Effector CD4-positive, alpha-beta T cell (primary cell): ENCODE measurements at regions not wholly inside any gene's neighbourhood (a gene's known extent, or its start where the extent isn't known, plus 50 kb on each side); places are given as distances from the start of the nearest gene placed in this dataset.

Source experiments
- DNase-seq: peaks from one replicate; pipeline ENCODE4 v3.0.0-alpha.2; 2020

- DNase-seq: no peak
These were observed 771.4 kb downstream of the BRD1 start for GRCh38 chr22:49056301-49056700.

DNA sequence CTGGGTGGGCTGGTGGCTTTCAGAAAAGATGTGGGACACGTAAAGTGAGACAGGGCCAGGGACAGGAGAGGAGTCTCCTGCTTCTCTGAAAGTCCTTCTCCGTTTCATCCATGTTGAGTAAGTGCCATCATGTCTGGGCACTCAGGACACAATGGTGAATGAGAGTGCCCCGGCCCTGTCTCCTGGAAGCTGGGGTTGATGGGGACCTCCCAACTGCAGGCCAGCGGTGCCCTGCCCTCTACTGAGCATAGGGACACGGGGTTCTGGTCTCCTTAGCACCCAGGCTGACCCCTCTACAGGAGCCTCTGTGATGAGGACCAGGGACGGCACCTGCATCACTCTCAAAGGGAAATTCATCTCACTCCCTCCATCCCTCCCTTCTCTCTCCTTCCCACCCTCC, 772.3 kb downstream of the BRD1 start:
- no peak for DNase-seq

DNA sequence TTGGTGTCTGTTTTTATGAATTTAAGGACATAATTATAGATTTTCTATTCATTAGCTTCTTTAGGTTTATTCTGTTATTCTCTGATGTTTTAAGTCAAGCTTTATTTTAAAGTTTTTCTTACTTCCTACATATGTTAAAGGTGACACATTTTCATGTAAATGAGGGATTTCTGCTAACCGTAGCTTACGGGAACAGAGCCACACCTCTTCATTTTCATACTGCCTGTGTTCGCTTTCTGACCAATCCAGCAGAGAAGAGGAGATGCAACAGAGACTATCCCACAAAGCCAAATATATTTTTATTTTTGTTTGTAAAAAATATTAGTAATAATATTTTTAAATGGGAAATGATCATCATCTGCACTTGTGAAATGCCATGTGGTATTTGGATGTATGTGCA, 774.1 kb downstream of the BRD1 start:
- no peak for DNase-seq

- DNase-seq: no peak
These were observed 775.1 kb downstream of the BRD1 start for GRCh38 chr22:49052560-49052959.

DNA sequence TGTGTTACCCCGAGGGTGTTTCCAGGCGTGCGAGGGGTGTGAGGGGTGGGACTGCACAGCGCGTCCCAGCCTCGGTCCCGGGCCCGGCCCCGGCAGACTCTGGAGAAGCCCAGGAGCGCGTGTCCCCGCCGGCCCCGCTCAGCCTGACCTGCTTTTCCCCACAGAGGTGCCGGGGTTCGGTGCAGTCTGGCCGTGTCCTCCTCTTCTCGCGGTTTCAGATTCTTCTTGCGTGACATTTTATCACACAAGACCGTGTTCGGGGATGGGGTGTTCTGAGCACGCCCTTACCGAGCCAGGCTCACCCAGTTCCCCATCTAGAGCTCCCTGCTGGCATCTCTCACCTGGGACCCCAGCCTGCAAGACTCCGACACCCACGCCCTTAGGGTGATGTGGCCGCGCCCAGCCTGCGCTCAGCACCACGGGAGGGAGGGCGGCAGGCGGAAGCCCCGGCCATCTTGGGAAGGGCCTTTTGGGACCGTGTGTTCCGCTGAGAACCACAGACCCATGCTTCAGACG, 775.6 kb downstream of the BRD1 start:
- peak; percentile 15 for DNase-seq

GRCh38 chr22:49051491-49052022, 776.1 kb downstream of the BRD1 start:
- DNase-seq: no peak

DNA sequence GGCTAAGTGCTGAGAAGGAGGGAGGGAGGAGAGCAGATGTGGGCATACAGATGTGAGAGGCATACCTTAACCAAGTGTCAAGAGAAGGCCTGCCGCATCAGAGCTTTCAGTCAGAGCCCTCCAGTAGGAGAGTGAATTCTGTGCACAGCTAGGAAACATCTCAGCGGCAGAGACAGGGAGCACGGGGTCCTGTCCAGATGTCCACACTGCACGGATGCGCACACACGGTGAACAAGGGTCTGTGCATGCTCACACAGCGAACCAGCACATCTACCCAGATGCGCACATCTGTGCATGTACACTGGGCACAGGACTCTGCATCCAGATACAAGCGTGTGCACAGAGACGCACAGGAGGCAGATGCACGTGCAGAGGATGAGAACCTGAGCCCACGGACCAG, 778.0 kb downstream of the BRD1 start:
- no peak for DNase-seq

DNA sequence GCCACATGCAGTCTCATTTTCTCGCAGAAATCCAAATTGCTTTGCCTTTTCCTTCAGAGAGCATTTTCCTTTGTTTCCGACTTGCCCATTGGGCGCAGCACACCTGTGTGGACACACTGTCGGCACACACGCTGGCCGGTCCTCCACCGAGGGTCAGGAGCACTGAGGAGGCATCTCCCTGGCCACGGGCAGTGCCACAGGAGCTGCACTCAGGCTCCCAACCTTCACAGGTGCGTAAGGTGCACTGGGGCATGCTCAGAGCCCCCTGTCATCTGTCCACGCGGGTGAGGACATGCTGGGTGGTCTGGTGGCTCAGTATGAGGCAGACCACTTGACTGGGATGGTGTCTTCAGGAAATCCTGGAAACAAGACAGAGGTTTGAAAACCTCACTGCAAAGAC, 779.1 kb downstream of the BRD1 start:
- no peak for DNase-seq

DNA sequence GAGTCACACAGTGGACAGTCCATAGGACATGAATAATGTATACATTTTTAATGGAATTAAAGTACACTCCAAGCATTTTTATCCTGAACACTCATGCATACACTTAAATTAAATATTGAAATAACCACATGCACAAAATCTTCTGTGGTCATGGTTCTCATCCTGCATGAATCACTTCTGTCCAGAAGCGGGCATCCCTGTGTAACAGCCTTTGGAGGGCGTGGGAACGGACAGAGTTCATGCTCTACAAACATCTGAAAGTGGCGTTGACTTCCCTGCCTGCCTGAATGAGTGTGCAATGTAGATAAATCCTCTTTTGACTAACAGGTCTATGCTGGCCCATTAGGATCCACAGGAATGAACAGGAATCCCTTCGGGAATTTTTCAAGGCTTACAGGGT, 780.2 kb downstream of the BRD1 start:
- no peak for DNase-seq

- no peak for DNase-seq
These were observed 780.9 kb downstream of the BRD1 start for GRCh38 chr22:49046546-49047361.

DNA sequence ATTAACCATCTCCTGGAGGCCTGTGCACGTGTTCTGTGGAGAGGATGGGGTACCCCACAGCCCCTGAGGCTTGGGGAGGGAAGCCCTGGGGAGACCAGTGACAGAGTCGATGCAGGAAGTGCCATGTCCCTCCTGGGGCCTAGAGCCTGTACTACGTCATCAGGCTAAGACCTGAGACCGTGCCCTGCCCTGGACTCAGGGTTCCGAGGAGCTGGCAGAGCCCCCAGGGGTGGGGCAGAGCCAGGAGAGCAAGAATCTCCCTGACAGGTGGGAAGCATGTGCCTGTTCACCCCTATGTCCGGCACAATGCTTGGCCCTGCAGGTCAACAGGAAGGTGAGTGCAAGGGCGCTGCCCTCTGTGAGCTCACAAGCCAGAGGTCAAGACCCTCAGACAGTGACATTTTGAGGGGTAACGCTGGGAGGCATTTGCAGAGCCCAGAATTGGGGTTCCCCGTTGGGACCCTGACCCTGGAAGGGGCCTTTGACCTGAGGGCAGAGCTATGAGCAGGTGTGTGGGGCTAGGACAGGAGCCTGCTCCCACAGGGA, 781.6 kb downstream of the BRD1 start:
- no peak for DNase-seq

DNA sequence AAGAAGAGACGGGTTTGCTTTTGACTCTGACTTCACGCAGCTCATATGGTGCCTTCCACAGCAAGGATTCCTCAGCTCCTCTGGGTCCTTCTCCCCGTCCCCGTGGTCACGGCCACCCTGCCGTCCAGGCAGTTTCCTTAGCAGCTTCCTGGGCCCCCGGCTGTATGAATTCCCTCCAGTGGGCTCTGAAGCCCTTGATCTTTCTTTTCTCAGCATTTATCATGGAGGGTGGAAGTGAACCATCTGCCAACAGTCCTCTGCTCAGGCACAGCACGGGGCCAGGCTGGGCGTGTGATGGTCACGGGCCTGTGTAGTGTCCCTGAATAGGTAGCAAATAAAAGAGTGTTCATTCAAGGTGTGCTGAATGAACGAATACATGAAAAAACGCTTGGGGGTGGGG, 782.4 kb downstream of the BRD1 start:
- DNase-seq: no peak

- DNase-seq: no peak
These were observed 782.9 kb downstream of the BRD1 start for GRCh38 chr22:49044776-49045175.

DNA sequence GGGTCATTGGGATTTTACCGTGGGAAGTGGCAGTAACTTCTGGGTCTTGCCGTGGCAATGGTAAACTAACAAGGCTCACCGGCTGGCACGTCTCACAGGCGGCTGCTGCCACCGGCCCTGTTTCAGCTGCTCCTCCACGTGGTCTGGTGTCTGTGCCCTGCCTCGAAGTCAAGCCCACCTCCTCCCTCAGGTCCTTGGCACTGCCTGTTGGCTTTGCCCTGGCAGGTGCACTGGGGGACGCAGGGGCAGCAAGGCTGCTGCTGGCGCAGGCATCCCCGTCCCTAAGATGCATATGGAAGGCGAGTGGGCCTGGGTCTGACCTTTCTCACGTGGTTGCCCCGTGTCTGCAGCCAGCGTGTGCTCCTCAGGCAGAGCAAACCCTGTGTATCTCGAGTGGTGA, 783.6 kb downstream of the BRD1 start:
- no peak for DNase-seq

DNA sequence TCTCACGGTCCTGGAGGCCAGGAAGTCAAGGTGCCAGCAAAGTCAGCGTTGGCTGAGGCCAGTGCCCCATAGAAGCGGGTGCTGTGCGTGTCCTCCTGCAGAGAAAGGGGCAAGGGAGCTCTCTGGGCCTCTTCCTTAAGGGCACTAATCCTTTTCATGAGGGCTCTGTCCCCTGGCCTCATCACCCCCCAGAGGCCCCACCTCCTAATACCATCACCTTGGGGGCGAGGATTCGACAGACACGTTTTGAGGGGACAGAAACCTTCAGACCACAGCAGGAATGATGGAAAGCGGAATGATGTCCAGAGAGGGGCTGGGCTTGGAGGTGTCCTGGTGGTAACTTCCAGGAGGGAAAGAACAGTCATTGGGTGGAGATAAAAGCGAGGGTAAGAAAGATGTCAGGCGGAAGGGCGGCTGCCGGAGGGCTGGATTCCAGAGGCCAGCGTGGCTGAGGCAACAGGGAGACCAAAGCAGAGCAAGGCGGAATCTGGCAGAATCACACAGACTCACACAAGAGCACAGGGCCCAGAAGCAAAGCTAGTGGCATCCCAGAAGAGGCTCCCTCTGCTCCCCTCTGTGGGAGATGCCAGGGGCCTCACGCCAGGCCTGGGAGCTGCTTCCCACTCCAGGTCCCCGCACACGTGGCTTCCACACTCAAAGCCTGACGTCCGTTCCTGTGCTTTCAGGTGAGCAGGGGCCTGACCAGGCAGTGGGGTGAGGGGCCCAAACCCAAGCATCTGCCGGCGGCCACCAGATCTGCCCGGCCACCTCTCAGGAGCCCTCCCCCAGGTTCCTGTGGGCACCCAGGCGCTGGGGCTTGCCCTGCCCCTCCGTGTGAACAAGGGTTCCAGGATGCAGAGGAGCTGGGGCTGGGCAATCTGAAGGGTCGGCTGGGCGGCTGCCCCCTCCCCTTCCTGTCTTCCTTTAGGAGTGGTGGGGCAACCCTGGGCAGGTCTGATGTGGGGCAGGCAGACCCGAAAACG, 784.5 kb downstream of the BRD1 start:
- no peak for DNase-seq

DNA sequence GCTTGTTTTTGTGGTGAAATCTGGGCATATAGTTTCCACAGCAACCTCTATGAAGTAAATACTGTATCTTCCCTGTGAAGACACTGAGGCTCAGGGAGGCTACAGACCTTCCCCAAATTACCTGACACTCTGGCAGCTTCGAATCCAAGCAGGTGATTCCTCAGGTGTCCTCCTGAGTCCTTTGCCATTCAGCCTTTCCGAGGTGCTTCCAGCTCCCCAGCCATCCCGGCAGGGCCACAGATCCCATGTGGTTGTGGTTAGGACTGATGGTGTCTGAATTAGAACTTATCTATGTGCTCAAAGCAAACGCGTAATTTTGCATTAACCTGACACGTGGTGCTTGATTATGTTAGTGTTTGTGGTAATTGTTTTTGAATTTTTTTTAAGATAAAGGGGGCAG, 785.6 kb downstream of the BRD1 start:
- DNase-seq: no peak

GRCh38 chr22:49040754-49041467, 786.8 kb downstream of the BRD1 start:
- DNase-seq: no peak

- no peak for DNase-seq
These were observed 787.6 kb downstream of the BRD1 start for GRCh38 chr22:49040111-49040510.

DNA sequence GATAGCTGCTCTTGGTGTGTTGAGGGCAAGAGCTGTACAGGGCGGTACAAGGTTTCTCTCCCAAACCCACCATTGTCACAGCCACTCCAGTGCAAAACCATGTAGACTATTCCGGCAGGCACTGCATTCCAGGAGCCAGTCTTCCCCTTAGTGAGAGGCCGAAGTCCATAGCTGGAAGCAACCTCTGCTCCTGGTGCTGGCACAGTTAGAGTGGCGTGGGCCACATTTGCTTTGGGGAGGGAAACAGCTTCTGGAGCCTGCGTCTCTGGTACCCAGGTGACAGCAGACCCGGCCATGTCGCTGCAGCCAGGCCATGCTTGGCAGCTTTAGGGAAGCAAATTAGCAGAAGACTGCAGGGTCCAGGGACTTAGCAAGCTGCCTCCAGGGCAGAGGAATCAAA, 788.0 kb downstream of the BRD1 start:
- no peak for DNase-seq

- DNase-seq: no peak
These were observed 789.9 kb downstream of the BRD1 start for GRCh38 chr22:49037701-49038245.

DNA sequence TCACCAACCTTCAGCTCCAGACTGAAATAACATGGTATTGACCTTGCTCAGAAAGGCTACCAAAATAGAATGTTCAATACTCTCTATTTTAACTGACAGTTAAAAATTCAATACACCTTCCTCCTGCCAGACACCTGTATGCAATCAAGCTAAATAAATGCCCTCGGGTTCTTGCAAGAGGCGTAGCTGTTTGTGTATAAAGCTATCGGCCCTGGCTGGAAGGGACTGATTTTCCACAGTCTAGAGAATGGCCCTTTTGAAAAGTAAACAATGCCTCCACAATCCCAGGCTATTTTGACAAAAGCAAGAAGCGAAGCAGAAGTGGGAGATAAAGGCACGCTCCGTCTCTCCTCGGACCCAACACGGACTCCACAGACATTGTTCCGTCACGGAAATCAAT, 791.2 kb downstream of the BRD1 start:
- no peak for DNase-seq

- DNase-seq: no peak
These were observed 791.7 kb downstream of the BRD1 start for GRCh38 chr22:49035818-49036457.
